GM21367 (cell line): ENCODE measurements at regions not wholly inside any gene's neighbourhood (a gene's known extent, or its start where the extent isn't known, plus 50 kb on each side); places are given as distances from the start of the nearest gene placed in this dataset.

Experiments used
- ATAC-seq: cut with Tn5 transposase; IDR thresholded peaks from one replicate; pipeline ENCODE4 v1.9.1; 2021; ENCODE audit not compliant: unreplicated experiment

DNA sequence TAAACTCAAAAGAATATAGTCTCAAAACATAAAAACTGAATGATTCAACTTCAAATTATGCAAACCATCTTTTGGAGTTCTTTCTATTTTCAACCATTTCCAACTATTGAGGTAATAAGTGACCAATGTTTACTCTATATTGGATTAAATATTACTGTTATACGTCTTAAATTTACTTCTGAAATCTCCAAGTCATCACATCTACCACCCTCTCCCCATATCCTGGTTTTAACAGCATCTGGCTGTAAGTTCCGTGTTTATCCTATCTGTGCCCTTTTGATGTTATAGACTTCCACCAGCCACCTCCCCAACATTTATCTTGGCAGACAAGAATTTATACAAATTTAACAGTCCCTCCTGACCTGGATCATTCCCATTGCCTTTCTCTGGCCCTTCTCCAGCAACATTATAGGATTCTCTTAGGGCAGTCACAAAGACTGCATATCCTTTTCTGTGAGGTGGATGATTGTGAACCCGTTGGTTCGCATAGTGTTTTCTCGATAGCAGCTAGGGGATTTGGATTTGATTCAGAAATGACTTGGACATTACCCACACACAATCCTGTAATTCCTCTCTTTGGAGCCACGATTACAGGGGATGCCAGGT is 313.4 kb upstream of the FMN2 start:
- ATAC-seq = no peak

DNA sequence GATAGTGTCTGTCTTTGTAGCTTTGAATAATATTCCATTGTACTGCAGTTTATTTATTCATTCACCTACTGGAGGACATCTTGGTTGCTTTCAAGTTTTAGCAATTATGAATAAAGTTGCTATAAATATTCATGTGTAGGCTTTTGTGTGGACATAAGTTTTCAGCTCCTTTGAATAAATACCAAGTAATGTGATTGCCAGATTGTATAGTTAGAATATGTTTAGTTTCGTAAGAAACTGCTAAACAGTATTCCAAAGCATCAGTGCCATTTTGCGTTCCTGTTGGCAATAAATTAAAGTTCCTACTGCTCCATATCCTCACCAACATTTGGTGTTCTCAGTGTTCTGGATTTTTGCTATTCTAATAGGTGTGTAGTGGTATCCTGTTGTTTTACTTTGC is 311.7 kb upstream of the FMN2 start:
- no peak for ATAC-seq

DNA sequence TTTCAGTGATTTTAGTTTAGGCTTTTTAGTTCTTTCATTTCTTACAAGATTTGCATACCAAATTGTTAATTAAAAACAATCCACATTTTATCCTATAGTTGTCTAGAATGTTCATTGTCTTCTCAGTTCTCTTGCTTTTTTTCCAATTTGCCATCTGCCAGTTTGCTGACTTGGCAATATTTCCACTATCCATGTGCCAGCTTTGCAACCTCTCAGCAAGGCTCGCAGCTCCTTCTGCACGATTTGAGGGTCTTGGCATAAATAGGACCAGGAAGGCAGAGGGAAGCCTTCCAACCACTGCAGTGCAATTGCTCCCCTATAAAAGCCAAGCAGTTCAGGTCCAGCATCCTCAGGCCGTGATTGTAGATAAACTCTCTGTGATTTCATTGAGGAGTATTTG is 306.8 kb upstream of the FMN2 start:
- no peak for ATAC-seq

DNA sequence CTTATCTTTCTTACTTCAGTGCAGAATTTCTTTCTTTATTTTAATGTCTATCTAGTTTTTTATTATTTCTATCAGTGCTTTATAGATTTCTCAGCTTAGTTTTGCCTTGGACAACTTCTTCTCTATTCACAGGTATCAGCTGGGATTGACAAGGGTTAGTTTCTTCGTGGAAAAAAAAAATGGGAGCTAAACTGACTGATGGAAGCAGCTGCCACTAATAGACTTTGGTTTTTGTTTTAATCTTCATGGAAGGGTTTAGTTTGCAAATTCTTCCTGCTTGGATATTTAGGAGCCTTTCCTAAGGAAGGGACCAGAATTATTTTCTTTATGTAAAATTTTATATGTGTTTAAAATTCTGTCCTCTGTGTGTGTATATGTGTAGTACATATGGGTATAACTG is 306.1 kb upstream of the FMN2 start:
- no peak for ATAC-seq

GRCh38 chr1:239786464-239786863 is 305.2 kb upstream of the FMN2 start:
- ATAC-seq = no peak

- ATAC-seq = no peak
Measured at GRCh38 chr1:239792157-239792556, 299.5 kb upstream of the FMN2 start.

DNA sequence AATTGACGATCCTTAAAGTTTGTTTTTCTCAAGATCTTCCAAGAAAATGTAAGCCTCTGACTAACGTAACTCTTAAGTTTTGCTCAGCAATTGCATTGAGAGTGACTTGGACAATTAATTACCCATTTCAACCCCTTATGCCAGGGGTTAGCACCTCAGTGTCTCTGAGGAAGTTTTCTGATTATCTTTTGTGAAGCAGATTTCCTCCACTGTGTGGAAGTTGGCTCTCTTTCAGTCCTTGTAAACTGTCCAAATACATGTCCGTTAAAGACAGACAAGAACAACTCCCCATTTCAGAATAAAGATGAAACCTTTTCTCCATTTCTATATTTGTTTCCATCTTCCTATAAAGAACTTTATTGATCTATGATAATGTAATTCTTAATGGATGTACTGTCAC is 296.4 kb upstream of the FMN2 start:
- no peak for ATAC-seq

- ATAC-seq = no peak
Measured at GRCh38 chr1:239799617-239800016, 292.1 kb upstream of the FMN2 start.

DNA sequence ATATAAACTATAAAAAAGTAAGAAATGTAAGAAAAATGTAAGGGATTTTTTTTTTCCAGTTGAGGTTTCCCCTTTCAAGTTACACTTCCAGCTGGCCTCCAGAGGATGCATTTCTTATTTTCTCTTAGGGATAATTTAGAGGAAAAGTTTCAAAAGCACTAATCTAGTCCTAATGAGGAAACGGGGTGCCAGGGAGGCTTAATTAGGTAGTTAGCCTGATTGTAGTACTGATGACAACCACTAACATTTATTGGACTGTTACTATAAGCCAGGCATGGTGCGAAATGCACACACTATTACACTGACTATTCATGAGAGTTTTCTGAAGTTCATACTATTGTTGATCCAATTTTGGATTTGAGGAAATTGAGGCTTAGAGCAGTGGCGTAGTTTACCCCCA is 290.8 kb upstream of the FMN2 start:
- no peak for ATAC-seq

- ATAC-seq = no peak
Measured at GRCh38 chr1:239802275-239802674, 289.4 kb upstream of the FMN2 start.

DNA sequence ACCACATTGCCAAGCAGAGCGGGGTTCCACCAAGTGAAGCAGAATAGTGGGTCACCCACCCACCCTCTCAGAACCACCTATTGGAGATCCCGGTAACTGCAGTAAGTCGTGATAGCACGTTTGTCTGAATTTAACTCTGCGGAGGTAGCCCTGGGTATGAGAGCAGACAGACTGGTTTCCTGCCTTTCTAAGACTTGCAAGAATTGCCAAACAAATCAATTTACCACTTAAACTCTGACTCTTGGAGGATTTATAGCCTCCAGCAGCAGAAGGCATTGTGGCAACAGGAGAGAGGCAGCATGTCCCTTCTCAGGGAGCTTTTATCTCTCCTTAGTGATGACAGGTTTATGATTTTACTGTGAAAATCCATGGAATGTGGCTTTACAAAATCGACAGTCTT is 287.9 kb upstream of the FMN2 start:
- ATAC-seq = no peak

- ATAC-seq = no peak
Measured at GRCh38 chr1:239804266-239804665, 287.4 kb upstream of the FMN2 start.

GRCh38 chr1:239805042-239805441 is 286.6 kb upstream of the FMN2 start:
- no peak for ATAC-seq

DNA sequence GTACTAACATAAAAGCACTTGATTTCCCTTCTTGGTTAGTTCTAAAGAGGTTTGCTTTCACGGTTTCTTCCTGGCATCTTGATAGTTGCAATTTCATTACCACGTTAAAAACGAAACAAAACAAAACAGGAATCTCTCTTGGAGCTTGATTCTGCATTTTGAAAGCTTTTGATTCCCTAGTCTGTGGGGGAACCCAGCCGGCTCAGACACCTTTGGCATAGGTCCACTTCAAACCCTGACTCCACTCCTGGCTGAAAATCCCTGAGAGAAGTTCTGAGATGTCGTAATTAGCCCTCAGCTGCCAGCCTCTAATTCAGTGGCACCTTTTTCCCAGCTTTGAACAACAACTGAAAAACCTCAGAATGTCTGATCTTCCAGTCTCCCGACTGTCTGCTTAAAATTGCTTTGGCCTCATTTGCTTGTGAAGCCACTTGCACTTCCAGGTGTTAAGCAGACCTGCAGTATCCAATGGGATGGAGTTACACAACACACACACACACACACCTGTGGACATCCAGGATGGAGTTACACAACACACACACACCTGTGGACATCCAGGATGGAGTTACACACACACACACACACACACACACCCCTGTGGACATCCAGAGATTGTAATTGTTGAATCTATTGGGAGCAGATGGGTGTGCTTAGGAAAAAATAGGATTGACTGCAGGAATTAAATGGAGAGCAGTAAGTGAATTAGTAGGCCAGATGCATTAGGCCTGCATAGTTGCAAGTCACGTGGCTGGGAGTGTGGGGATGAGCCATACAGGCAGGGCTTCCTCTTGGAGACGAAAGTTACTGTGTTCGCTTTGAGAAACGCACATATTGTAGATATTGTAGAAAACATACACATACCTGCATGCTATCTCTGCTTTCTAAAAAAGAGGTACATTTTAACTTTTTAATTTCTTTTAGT is 285.6 kb upstream of the FMN2 start:
- no peak for ATAC-seq

- ATAC-seq = no peak
Measured at GRCh38 chr1:239806897-239807296, 284.8 kb upstream of the FMN2 start.

GRCh38 chr1:239807361-239807760 is 284.3 kb upstream of the FMN2 start:
- ATAC-seq = no peak

DNA sequence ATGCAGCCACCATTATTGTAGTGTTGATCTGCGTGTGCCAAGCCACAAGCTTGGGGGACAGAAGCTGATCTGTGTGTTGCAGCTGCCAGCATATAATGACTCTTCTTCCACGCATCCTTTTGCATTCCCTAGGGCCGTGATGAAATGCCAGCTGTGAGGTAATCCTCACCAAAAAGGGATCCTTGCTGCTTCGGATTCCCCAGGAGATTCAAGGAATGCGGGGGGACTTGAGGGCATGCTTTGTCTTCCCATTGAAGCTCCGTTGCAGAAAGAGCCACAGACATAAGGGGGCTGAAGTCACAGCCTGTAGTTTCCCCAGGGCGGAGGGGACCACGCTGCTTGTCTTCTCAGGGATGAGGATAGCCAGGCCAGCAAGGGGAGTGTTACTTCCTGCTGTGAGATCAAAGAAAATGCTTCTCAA is 281.6 kb upstream of the FMN2 start:
- no peak for ATAC-seq

DNA sequence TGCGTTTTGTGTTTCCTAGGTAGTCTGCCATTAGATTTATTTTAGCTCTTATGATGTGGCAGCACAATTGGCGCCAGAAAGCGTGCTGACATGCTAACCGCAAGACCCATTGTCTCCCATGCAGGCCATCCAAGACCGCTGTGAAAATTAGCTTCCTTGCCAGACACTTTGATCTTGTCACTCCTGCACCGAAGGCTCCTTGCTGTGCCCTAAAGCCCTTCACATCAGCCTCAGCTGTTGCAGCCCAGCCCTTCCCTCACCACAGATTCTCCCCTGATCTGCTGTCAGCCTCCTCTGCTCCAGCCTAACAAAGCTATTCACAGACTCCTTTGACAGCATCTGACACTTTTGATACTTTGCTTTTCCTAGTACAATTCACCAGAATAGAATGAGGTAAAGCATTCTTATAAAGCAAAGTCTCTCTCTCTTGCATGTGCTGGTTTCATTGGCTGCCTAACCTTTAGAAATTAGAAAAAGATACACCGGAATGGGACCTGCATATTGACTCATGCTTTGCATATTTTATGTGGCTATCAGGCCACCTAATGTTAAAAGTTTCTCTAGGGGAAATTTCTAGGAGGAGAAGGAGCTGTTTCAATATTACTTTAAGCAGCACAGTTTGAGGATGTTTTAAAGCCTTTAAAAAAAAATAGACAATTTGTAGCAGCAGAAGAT is 280.3 kb upstream of the FMN2 start:
- ATAC-seq = no peak

GRCh38 chr1:239812580-239812979 is 279.1 kb upstream of the FMN2 start:
- ATAC-seq = no peak

GRCh38 chr1:239814306-239814881 is 277.3 kb upstream of the FMN2 start:
- no peak for ATAC-seq

DNA sequence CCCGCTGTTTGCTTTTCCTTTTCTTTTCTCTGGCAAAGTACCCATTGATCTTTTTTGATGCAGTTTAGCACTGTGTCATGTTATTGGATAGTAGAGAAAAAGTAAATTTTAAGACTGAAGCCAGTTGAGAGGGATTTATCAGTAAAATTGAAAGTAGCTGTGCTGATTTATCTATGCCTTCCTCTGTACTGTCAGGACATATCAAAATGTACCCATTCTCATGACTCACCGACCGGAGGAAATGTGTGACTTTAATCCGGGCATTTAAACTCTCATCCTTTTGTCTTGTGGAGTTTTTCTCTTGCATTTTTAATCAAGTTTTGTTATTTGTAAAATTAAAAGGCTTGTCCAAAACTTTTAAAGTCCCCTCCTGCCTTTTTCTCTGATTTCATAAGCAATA is 276.6 kb upstream of the FMN2 start:
- no peak for ATAC-seq
